HG02885 (cell line): ENCODE measurements at regions not wholly inside any gene's neighbourhood (a gene's known extent, or its start where the extent isn't known, plus 50 kb on each side); places are given as distances from the start of the nearest gene placed in this dataset.
"Not testable (repeated sequence)": the region's sequence is repeated elsewhere in the genome, so short reads cannot be mapped to it uniquely, and the experiment has no call there.

Source experiments
- ATAC-seq: cut with Tn5 transposase; IDR thresholded peaks from one replicate; pipeline ENCODE4 v1.9.1; 2021; ENCODE audit warnings: mild to moderate bottlenecking; ENCODE audit not compliant: unreplicated experiment, poor library complexity

DNA sequence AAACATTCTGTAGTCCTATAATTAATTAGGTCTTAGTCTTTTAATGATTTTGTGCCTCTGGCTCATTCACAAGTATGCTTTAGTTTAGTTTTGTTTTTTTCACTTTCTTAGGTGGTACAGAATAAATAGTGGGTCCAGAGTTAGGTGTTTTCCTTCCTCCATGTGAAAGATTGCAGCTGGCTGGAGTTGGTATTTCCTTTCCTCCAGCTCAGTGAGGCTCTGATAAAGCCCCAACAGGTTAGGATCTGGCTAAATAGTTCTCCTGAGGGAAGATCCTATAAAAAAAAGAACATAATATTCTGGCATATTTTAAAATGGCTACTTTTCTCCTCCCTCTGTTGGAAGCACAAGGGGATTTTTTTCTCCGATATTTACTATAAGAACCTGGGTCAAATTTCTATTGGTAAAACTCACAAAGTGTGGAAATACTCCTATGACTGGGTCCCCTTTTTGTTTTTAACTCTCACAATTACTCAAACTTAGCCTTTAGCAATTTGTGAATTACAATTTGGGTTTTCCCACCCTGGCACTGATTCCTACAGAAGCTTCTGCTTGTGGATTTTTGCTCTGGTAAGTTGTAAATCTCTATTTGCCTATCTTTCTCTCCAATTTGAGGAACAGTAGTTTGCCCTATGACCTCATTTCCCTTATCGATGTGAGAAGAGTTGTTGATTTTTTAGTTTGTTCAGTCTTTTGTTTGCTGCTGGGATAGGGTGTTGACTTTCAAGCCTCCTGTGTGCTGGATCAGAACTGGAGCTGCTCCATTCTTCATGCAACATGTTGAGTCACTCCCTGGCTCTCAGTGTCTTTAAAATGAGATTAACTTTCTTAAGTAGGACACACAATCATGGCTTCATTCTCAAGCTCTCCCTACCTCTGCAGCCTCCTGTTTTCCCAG lies 500.9 kb downstream of the RNF144A start:
- no peak for ATAC-seq

DNA sequence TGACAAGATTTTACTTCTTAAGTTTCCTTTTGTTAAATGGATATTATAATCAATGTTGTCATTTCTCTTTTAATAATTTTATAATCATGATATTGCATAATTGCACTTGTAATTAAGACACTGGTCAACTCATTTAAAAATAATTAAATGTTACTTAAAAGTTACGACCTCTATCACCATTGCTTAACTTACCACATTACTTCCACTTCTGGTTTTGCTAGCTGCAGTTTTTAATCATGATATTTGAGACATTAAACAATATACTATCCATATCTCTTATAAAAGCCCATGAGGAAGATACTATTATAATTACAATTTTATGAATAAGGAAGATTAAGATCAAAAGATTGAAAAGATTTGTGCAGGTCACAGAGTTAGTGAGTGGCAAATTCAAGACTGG lies 502.0 kb downstream of the RNF144A start:
- no peak for ATAC-seq

DNA sequence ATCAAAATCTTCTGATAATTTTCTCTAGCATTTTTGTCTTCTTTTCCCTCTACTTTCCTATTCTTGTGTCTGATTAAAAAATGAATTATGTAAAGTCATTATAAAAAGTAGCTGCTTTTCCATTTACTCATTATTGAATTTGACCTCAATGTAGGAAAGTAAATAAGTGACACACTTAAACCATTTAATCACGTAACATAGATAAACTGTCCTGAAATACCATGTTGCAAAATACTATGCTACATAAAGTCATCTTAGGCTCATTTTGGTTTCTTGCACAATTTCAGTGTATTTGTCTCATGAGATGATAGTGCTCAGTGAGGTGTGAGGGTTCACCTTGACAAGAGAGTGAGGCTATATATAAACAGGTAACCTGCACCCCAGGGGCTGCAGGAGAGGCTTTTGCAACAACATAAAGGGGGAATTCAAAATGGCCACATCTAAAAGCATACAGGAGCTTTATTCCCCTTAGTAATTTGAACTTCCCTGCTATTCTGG lies 502.7 kb downstream of the RNF144A start:
- ATAC-seq: no peak

DNA sequence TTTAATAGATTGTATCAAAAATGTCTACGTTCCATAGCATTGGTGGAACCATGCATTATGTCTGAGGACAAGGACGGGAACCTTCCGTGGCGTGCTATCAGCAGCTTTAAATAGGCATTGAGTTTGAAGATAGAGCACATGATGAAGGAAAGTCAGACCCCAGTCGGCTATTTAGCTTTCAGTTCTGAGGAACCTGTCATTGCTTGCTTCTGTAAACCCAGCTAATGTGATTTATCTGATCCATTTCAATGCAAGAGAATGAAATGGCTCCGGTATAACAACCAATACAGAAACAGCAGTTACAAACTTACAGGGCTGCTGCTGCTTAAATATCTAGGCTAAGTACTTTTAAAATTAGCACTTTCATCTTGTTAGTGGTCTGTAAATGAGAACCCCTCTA lies 503.3 kb downstream of the RNF144A start:
- no peak for ATAC-seq

DNA sequence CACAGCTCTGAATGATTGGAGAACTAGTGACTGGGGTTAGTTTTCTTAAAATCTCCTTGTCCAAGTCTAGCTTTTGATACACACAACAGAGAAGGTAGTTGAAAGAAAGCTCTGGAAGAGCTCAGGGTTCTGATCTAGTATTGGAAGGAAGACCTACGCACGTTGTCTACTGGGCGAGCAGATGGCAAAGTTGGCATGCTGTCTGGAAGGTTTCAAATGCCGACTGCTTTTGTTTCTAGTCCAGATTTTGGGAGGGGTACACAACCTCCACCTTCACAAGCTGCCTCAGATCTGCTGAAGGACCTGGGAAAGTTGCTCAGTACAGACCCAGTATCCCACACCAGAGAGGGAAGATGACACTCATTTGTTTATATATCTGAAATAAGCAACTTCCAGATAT lies 507.3 kb downstream of the RNF144A start:
- ATAC-seq: no peak

DNA sequence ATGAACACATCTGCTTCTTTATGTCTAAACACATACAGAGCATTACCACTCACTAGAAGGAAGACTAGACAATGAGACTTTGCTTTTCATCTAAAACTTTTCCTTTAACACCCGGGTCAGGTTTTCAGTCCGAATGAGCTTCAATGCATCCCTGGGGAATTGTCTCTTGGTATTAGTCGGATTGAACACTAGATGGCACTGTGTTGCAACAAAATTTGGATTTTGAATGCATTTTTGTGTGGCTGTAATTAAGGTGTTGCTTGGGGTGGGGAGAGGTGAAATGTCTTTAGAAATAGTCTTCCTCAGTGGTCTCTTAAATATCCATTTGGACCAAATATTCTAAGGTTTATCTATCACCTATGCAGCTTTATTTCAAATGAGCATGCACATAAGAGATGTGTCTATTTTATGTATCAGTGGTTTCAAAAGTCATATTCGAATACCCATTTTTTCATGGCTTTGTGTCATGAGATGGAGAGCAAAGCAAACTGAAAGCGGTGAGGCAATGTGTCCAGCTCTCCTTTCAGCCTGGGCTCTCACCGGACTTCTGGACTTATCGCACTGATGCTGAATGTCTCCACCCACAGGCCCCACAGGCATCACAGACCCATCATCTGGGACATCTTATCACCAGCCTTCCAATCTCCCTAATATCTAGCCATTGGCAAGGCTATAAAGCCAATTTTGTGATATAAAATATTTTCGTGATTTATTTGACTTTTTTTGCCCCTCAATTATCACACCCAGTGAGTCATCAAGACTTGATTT lies 510.3 kb downstream of the RNF144A start:
- no peak for ATAC-seq

DNA sequence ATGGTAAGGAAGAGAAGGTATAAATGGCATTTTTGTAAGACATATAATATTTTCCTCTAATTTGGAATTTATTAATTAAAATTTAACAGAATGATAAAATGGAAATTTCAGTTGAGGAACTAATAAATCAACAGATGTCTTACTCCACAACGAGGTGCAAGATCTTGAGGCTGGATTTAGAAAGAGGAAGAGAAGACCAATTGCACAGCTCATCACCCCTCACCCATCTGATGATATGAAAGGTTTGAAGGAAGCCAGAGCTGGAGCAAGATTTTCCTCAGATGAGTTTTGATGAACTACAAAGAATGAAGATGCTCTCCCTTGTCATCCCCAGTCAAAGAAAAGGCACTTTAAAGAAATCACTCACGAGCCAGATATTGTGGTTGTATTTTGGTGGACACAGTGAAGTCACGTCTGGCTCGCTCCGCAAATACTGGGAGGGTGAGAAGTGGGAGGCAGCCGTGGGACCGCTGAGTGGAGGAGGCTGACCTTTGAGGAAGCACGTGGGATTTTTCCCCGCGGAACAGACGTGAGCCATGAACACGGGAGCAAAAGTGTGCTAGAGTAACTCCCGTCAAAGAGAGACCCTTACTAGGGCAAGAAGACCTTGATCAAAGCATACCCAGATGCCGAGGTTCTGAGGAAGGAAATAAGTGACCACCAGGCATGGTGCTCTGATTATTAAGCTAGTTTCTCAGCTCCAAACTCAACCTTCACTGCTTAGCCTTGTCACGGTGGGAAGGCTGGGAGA lies 511.4 kb downstream of the RNF144A start:
- ATAC-seq: no peak

DNA sequence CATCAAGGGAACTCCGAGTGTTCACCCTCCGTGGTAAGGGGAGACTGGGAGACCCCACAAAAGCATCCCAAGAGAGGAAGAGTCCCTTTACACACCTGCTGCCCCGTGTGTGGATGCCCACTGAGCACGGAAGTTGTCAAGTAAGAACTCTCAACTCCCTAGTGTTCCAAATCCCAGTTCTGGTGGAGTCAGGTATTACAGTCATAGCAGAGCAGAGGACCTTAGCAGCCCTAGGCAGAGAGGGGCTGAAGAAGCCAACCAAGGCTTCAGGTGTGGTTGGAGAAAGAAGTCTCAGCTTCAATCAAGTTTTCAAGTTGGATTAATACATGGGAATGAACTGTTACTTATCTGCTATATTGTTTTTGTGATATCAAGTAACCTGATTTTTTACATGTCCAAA lies 512.5 kb downstream of the RNF144A start:
- ATAC-seq: no peak

DNA sequence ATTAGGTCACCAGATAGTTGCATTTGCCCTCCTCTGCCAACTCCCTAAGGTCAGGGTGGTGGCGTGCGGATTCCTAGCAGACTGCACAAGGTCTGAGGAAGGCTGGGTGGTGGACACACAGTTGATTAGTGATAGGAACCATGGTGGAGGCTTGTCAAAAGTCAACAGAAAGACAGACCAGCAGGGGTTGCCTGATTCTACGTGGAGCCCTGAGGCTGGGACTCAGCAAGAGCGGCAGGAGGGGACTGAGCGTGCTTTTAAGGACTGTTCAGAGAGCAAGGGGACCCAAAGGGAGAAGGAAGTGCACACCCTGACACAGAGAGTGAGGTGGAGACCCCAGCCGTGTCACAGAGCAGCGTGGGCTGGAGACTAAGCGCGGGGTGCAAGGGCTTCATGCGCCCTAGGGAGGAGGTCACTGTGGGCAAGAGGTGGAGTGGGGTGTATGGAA lies 513.2 kb downstream of the RNF144A start:
- ATAC-seq: no peak

DNA sequence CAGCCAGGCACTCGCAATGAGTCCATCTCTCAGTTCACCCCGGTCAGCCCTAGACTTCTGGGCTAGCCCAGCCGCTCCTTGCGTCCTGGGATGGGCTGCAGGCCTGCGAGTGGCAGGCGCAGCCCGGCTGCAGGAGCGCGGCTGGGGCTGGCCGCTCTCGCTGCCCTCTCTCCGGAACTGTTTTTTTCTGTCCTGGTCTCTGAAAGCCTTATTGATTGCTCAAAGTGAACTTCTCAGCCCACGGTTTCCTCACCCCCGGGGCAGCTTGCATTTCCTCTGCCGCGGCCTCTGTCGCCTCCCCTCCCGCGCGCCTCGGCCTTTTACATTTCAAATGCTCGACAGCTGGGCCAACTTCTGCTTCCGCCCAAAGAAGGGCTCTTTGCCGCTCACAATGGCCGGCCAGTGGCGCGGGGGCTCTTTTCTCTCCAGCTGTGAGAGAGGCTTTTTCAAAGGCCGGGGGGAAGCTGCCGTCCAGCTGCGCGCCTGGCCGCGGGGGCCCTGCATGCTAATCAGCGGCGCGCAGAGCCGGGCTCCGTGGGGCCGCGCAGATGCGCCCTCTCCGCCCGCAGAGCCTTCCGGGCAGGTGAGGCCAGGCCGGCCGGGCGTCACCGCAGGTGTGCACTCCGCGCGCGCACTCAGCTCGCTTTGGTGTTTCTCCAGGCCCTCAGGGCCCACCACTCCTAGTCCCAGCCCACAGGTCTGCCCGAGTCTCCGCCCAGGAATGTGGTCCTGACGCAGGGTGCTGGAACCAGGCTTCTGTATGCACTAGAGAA lies 513.8 kb downstream of the RNF144A start:
- ATAC-seq: peak; percentile 79

DNA sequence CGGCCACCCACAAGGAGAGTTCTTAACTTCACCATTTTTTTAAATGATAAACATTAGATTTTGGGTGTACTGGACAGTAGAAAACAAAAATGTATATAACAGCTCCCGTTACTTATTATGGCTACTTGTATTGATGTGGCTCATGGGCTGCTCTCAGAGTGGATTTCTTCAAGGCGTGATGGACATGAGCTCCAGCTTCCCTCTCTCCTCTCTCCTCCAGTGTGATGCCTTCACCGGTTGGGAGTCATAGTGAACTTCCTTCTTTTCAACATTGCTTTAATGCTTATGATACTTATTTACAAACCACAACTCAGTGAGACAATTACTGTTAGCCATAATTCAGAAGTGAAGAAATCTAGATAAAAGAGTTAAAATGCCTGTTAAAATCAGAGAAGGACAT lies 515.2 kb downstream of the RNF144A start:
- no peak for ATAC-seq

DNA sequence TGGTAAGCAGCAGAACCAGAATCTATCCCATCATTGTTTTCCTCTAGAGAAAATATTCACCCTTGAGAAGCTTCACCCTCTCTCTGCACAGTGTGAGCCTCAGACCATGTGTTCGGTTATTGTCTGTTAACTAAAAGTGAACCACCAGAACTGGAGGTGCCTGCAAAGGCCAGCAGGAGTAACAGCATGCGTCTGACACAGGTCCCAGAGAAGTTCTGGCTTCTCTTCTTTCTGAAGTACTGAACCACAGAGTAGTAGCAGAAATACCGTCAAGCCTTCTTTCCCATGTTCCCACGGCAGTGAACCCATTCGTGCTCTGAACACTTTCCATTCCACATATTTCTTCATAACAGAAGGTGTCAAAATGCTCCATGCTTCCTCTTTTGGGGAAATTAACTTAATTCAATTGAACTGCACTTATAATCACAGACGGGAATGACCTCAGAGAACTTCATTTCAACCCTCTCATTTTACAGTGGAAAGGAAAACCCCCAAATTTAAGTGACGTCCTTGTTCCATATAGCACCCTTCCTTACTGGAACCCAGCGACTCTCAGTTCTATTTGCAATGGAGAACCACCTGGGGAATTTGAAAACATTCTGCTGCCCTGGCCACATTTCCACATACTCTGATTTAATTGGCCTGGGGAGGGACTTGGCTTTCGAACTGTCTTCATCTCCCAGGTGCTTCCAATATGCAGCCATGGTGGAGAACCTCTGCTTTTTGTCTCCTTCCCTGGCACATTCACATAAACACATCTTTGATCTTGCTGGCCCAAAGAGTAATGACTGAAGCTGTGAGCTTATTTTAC lies 519.1 kb downstream of the RNF144A start:
- no peak for ATAC-seq

DNA sequence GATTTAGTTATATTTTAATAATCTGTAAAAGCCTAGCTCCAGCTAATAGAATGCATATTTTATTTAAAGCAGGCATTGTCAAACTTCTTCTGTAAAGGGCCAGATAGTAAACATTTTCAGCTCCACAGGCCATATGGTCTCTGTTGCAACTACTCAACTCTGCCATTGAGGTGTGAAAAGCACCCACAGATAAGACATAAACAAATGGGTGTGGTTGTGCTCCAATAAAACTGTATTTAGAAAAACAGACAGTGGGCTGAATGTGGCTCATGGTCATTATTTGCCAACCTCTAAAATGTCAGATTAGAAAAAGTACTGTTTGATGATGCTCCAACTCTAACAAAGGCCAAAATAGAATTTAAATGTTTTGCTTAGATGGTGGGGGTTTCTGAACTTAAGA lies 519.9 kb downstream of the RNF144A start:
- ATAC-seq: no peak

DNA sequence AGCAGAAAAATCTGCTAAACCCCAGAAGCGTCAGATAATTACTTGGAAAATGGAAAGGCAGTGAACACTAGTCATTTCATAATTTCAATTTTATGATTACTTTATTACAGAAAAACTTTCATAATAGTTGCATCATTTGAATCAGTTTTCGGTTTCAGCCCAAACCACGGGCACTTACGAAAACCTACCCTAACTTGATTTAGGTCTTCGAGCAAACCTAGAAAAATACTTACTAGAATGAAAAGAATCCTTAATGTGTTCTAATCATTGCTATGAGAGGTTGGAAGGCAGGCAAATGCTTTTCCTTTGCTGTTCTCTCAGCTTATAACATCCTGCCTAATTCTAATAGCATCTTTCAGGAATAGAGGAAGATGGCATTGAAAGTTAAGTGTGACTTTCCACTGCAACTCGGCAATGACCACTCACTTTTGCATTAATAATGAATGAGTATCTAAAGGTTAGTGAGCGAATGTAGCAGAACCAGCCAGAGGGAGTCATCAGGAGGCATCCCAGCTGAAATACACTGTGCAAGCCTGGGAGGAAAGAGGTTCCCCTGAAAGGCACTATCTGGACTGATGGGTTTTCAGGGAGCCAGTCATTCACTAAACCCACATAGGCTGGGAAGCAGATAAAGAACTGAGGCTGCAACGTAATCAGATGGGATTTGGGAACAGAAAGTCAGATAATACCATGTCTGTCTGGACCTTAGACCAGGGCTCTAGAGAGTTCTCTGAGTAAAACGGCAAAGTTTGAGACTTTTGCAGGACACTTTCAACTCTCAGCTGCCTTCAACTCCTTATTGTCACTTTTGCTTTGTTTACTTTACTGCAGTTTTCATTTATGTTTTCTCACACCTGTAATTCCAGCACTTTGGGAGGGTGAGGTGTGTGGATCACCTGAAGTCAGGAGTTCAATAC lies 520.8 kb downstream of the RNF144A start:
- ATAC-seq: peak; percentile 62

DNA sequence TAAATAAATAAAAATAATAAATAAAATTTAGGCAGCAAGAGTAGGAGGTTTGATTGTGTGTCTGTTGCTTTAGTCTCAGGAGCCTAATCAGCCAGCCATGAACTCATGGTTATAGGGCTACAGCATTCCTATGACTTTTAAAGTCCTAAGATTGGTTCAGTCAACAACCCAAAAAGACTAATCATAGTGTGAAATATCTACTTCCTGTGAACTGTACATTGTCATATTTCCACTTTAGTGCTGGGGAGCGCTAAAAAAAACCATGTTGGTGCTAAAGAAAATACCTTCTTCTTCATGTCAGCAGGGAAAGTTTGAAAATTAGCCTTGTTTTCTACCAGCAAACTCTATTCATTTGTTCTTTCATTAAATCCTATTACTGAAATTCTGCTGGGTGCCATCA lies 521.6 kb downstream of the RNF144A start:
- no peak for ATAC-seq

DNA sequence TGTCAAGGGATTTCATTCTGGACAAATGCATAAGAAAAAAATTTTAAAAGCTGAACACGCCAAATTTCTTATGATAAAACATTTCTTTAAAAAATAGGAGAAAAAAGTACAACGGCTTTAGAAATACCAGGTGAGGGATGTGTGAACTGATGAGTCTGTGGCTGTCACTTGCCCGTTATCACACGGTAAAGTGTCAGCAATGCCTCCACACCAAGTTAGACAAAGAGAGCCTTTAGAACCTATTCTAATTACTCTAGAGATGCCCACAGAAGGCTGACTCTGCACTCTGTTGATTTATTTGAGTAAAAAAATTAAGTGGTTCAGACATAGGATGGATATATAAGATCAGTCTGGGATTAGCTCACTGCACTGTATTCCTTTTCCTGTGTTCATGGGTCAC lies 523.8 kb downstream of the RNF144A start:
- ATAC-seq: no peak

DNA sequence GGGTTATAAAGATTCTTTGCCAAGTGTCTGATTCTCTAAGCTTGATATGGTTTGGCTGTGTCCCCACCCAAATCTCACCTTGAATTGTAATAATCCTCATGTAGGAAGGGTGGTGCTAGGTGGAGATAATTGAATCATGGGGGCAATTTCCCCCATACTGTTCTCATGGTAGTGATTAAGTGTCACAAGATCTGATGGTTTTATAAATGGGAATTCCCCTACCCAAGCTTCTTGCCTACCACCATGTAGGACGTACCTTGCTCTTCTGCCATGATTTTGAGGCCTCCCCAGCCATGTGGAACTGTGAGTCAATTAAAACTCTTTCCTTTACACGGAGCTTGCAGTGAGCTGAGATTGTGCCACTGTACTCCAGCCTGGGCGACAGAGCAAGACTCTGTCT lies 524.6 kb downstream of the RNF144A start:
- not testable (repeated sequence) for ATAC-seq

DNA sequence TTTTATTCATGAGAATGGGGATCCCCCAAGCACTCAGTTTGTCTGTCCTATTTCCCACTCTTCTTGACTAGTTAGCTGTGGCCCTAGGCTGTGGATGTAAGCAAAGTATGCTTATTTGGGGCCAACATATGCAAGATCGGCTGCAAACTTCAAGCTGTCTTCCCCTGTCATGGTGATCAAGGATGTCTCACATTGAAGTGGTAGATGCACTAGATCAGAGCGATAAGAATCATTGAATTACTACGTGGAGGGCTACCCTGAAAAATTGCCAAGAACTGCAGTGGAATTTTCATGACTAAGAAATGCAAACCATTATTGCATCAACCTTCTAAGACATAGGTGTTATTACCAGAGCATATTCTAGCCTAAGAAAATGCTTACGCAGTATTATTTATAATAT lies 527.4 kb downstream of the RNF144A start:
- ATAC-seq: no peak
